Activated CD4-positive, alpha-beta memory T cell treated with anti-CD3 and anti-CD28 coated beads, Interleukin-2, amount 10 ng/mL, durations not matched to agents 7 days and 5 days (primary cell): ENCODE measurements at regions not wholly inside any gene's neighbourhood (a gene's known extent, or its start where the extent isn't known, plus 50 kb on each side); places are given as distances from the start of the nearest gene placed in this dataset.

Experiments
- CTCF ChIA-PET: fragments of 350-600 bp; sonication (Branson Sonifier 250); formaldehyde crosslinking; loops from one replicate; lab custom pipeline; 2021; ENCODE audit warnings: antibody characterized with exemption, inconsistent platforms; lab: Charles Lee
- POLR2A ChIA-PET: fragments of 350-600 bp; sonication (Branson Sonifier 250); formaldehyde crosslinking; loops from one replicate; lab custom pipeline; 2021; ENCODE audit warnings: antibody characterized with exemption; lab: Charles Lee
- DNase-seq: peaks from one replicate; pipeline ENCODE4 v3.0.0-alpha.2; 2020
- H3K27ac Mint-ChIP-seq: one replicate; pipeline ENCODE4 v1.8.0; 2021; ENCODE audit warnings: mild to moderate bottlenecking, mixed read lengths
- H3K27me3 Mint-ChIP-seq: one replicate; pipeline ENCODE4 v1.8.0; 2021; ENCODE audit warnings: mixed read lengths
- H3K36me3 Mint-ChIP-seq: one replicate; pipeline ENCODE4 v1.8.0; 2021; ENCODE audit warnings: low read depth, mixed read lengths
- H3K4me1 Mint-ChIP-seq: one replicate; pipeline ENCODE4 v1.8.0; 2021; ENCODE audit warnings: mixed read lengths
- H3K4me3 Mint-ChIP-seq: one replicate; pipeline ENCODE4 v1.8.0; 2021; ENCODE audit warnings: mild to moderate bottlenecking, mixed read lengths
- H3K9me3 Mint-ChIP-seq: one replicate; pipeline ENCODE4 v1.8.0; 2021; ENCODE audit warnings: mixed read lengths

DNA sequence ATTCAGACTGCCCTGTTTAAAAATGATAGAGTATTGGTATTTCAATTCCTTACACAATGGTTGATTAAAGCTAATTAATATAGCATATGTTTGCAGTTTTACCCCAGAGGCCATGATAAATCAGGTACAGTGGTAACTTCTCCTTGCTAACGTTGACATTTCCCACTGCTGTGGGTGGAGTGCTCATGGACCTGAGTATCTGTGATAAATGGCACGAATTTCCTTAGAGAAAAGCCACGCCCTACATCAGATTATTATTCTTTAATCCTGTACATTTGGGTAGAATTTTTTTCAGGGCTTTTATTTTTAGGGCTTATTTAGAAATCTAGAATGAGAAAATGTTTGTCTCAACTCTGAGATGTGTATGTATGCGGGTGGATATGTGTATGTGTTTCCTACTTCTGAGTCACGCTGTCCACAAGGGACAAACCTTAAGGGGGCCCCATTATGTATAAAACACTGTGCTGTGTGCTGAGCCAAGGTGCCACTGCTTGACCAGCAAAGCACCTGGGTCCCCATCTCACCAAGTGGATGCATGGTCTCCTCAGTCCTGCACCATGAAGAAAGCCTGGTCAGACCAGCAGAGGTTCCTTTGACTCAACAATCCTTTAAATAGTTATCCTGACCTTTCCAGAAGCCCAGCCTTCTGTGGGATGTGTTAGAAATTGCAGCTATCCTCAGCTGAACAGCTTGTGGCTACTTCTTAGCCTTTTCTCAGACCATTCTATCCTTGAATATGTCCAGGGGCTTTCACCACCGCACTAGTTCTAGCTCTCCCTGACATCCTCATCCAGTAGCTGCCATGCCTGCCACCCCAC lies 57.9 kb upstream of the STK38L start:
- Mint-ChIP-seq H3K4me1 (peaks cover 21% of the 10 kb centered on the region), H3K27me3 (no peaks in the 10 kb centered on the region), H3K27ac (no peak overlapping the region), H3K4me3 (no peak overlapping the region), H3K9me3 (peaks cover 2% of the 10 kb centered on the region), H3K36me3 (no peaks in the 10 kb centered on the region)
- POLR2A ChIA-PET, result interaction anchor here (1.1 kb wide), 1 partner anchor 59 kb away, joined by 3 read pairs; no protein-coding TSS in a partner anchor
- no peak for DNase-seq
- CTCF ChIA-PET, result interaction anchor here (1.2 kb wide), 1 partner anchor 164 kb away, joined by 3 read pairs; the partner anchor contains the start of gene MED21

- Mint-ChIP-seq H3K4me1 (peaks cover 21% of the 10 kb centered on the region), H3K27ac (no peak overlapping the region), H3K27me3 (no peaks in the 10 kb centered on the region), H3K9me3 (peaks cover 2% of the 10 kb centered on the region), H3K36me3 (no peaks in the 10 kb centered on the region), H3K4me3 (no peak overlapping the region)
- CTCF ChIA-PET, result no interaction called here
- POLR2A ChIA-PET, result no interaction called here
- DNase-seq, result no peak
Measured at GRCh38 chr12:27187697-27188096, 56.4 kb upstream of the STK38L start.

GRCh38 chr12:27190761-27191160 lies 53.3 kb upstream of the STK38L start:
- Mint-ChIP-seq H3K27me3 (no peaks in the 10 kb centered on the region), H3K4me3 (no peak overlapping the region), H3K4me1 (peaks cover 9% of the 10 kb centered on the region), H3K27ac (no peak overlapping the region), H3K9me3 (peaks cover 2% of the 10 kb centered on the region), H3K36me3 (no peaks in the 10 kb centered on the region)
- ChIA-PET POLR2A (no interaction called here), CTCF (no interaction called here)
- DNase-seq, result no peak

GRCh38 chr12:27191531-27191930 lies 52.6 kb upstream of the STK38L start:
- ChIA-PET CTCF (no interaction called here), POLR2A (no interaction called here)
- Mint-ChIP-seq H3K4me3 (no peak overlapping the region), H3K27me3 (no peaks in the 10 kb centered on the region), H3K36me3 (no peaks in the 10 kb centered on the region), H3K27ac (no peak overlapping the region), H3K9me3 (peaks cover 2% of the 10 kb centered on the region), H3K4me1 (peaks cover 3% of the 10 kb centered on the region)
- no peak for DNase-seq

DNA sequence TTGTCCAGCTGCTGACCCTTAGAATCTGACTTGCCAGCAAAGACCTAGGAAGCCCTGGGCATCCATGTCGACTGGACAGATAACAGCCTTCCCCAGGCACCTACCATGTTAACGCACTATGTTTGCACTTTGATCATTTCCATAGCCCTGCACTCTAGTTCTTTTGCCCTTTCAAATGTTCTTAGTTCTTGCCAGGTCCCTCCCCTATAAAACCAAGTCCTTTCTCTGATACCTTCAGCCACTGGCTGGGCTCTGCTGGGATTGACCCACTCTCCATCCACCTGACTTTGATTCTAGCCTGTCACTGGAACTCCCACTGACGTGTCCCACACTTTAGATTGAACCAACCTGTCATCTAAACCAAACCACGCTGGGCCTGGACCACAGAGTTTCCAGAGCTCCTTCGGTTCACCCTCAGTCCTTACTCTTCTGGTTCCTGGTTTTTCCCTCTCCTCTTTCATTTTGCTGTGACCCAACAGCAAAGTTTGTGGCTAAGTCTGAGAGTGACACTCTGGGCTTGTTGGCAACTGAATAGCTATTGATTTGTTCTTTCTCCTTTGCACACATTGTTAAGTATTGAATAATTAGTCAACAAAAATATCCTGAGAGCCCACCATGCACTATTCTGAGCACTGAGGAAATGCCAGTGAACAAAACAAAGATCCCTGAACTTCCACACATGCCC lies 51.8 kb upstream of the STK38L start:
- no peak overlapping the region for H3K4me3 Mint-ChIP-seq
- ChIA-PET POLR2A (no interaction called here), CTCF (no interaction called here)
- no peaks in the 10 kb centered on the region for H3K27me3 Mint-ChIP-seq
- H3K27ac Mint-ChIP-seq, result no peak overlapping the region
- no peaks in the 10 kb centered on the region for H3K4me1 Mint-ChIP-seq
- H3K9me3 Mint-ChIP-seq, result peaks cover 2% of the 10 kb centered on the region
- no peak for DNase-seq
- no peaks in the 10 kb centered on the region for H3K36me3 Mint-ChIP-seq

- DNase-seq, result no peak
- no peak overlapping the region for H3K27ac Mint-ChIP-seq
- ChIA-PET CTCF (no interaction called here), POLR2A (no interaction called here)
- no peaks in the 10 kb centered on the region for H3K4me1 Mint-ChIP-seq
- no peaks in the 10 kb centered on the region for H3K36me3 Mint-ChIP-seq
- no peaks in the 10 kb centered on the region for H3K27me3 Mint-ChIP-seq
- peaks cover 2% of the 10 kb centered on the region for H3K9me3 Mint-ChIP-seq
- no peak overlapping the region for H3K4me3 Mint-ChIP-seq
Measured at GRCh38 chr12:27193106-27193505, 51.0 kb upstream of the STK38L start.

DNA sequence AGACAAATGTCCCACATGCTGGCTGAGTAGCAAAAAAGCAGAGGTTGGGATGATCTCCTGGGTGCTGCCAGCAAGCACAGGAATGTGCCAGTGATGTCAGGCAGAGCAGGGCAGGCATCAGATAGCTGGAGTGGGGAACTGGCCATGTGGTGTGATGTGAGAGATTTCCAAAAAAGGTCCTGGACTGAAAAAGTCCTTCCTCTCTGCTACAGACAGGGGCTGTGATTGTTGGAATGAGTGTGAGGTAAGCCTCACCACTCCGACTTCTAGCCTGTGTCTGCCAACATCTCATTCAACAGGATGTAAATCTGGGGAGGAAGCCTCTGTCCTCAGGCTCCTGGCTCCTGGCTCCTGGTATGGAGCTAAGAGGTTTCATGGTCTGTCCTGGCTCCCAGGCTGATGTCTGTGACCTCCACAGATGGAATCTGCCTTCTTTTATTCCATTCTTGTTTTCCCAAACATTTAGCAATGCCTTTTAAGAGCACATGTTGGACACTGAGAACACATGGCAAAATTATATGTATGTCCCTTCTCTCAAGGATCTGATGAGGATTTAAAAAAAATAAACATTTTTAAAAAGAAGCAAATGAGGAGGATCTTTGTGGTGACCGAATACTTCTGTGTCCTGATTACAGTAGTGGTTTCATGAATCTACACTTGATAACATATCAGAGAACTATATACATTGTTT lies 50.1 kb upstream of the STK38L start:
- H3K4me3 Mint-ChIP-seq, result no peak overlapping the region
- H3K9me3 Mint-ChIP-seq, result peaks cover 2% of the 10 kb centered on the region
- ChIA-PET POLR2A (no interaction called here), CTCF (no interaction called here)
- no peaks in the 10 kb centered on the region for H3K36me3 Mint-ChIP-seq
- no peaks in the 10 kb centered on the region for H3K4me1 Mint-ChIP-seq
- no peak overlapping the region for H3K27ac Mint-ChIP-seq
- no peaks in the 10 kb centered on the region for H3K27me3 Mint-ChIP-seq
- DNase-seq, result no peak
